HG03103 (cell line): ENCODE measurements at regions not wholly inside any gene's neighbourhood (a gene's known extent, or its start where the extent isn't known, plus 50 kb on each side); places are given as distances from the start of the nearest gene placed in this dataset.
"Not testable (repeated sequence)": the region's sequence is repeated elsewhere in the genome, so short reads cannot be mapped to it uniquely, and the experiment has no call there.

Experiments
- ATAC-seq: cut with Tn5 transposase; IDR thresholded peaks from one replicate; pipeline ENCODE4 v1.9.1; 2021; ENCODE audit warnings: low read depth; ENCODE audit not compliant: unreplicated experiment

DNA sequence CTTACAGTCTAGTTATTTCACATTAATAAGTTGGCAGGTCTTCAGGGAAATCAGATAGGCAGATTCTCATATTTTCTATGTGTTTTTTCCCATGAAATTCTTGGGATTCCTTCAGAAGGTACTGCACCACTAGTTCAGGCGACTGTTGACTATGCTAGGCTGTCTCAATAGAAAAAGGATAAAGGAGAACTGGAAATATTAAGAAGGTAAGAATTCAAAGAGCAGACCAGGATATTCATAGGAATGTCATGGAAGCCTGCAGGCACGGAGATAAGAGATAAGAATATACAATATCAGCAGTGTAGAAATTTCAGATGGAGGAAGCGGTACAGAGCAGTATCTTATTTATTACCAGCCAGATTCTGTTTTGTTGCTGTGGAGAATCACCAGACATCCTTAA is 432.1 kb upstream of the MDFIC2 start:
- no peak for ATAC-seq

DNA sequence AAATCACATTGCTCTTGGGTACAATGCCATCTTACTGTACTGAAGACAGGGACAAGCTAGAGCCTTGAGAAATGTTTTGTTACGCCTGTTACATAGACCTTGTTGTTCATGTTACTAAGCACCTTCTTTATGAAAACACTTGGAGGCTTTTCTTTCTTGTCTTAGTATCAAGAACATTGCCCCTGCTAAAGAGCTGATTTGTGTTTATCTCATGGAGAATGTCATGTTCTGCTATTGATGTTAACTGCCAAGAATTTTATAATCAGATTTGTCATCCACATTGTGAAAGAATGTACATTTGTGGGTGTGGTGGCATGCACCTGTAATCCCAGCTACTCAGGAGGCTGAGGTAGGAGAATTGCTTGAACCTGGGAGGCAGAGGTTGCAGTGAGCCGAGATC is 431.3 kb upstream of the MDFIC2 start:
- no peak for ATAC-seq

GRCh38 chr3:70742081-70742480 is 429.6 kb upstream of the MDFIC2 start:
- ATAC-seq, result no peak

GRCh38 chr3:70740872-70741271 is 428.4 kb upstream of the MDFIC2 start:
- no peak for ATAC-seq

GRCh38 chr3:70740071-70740470 is 427.6 kb upstream of the MDFIC2 start:
- ATAC-seq, result no peak

DNA sequence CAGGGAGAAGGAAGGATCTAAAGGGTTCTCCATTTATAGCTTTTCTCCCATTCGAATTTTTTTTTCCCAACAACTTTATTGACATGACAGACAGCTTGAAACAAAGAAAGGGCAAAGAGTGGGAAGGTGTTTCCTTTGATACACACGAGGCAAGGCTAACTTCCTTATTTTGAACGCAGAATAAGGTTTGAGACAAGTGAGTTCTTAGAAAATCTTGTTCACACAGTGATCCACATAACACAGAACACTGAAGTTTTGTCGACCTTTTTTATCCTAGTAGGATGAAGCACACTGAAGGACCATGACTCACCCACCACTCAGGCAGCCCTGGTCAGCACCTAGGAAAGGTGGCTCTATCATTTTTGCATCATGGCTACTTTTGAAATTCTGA is 425.8 kb upstream of the MDFIC2 start:
- no peak for ATAC-seq

- ATAC-seq, result no peak
Observed at GRCh38 chr3:70737666-70738290, 425.3 kb upstream of the MDFIC2 start.

- ATAC-seq, result no peak
Observed at GRCh38 chr3:70736009-70736408, 423.6 kb upstream of the MDFIC2 start.

- ATAC-seq, result no peak
Observed at GRCh38 chr3:70734756-70735155, 422.3 kb upstream of the MDFIC2 start.

GRCh38 chr3:70731046-70731445 is 418.6 kb upstream of the MDFIC2 start:
- ATAC-seq, result no peak

DNA sequence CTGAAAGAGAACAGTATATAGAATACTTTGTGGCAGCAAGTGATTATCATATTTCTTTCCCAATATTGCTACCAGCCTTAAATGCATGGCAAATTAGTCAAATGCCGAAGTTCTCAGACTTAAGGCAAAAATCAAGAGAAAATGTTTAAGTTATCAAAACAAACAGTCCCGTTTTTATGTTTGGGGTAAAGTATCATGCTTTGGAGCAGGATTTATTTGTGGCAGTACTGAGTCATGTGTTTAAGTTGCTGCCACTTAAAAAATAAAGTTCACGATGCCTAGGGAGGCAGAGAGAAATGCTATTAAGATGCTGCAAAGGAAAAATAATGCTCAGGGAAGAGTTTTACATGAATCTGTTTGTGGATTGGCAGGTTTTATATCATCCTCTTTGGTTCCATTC is 417.4 kb upstream of the MDFIC2 start:
- no peak for ATAC-seq

DNA sequence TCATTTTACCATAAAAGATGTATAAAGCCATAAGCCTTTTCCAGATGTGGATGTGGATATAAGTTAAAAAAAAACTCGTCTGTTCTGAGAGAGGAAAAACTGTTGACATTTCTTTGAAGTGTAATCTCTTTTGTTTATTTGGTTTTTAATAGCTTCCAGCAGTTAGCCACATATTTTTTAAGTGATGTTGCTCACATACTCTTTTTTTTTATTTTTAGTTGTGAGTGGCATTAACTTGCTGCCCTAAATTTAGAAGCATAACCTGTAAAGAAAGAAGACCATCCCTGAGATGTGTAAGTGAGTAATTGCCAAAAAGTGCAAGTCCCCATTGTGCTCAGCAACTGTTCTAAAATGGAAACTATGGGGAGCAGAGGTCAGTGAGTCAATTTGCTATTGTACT is 415.9 kb upstream of the MDFIC2 start:
- ATAC-seq, result no peak

GRCh38 chr3:70726961-70727360 is 414.5 kb upstream of the MDFIC2 start:
- no peak for ATAC-seq

- ATAC-seq, result no peak
Observed at GRCh38 chr3:70726096-70726938, 413.9 kb upstream of the MDFIC2 start.

GRCh38 chr3:70722018-70722417 is 409.6 kb upstream of the MDFIC2 start:
- no peak for ATAC-seq

GRCh38 chr3:70716832-70717231 is 404.4 kb upstream of the MDFIC2 start:
- no peak for ATAC-seq

DNA sequence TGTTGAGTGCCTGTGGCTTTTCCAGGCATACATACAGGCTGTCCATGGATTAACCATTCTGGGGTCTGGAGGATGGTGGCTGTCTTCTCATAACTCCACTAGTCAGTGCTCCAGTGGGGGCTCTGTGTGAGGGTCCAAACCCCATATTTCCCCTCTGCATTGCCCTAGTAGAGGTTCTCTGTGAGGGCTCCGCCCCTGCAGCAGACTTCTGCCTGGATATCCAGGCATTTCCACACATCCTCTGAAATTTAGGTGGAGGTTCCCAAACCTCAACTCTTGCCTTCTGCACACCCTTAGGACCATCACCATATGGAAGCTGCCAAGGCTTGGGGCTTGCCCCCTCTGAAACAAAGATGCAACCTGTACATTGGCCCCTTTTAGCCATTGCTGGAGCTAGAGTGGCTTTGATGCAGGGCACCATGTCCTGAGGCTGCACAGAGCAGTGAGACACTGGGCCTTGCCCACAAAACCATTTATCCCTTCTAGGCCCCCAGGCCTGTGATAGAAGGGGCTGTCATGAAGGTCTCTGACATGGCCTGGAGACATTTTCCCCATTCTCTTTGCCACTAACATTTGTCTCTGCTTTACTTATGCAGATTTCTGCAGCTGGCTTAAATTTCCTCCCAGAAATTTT is 400.1 kb upstream of the MDFIC2 start:
- no peak for ATAC-seq

DNA sequence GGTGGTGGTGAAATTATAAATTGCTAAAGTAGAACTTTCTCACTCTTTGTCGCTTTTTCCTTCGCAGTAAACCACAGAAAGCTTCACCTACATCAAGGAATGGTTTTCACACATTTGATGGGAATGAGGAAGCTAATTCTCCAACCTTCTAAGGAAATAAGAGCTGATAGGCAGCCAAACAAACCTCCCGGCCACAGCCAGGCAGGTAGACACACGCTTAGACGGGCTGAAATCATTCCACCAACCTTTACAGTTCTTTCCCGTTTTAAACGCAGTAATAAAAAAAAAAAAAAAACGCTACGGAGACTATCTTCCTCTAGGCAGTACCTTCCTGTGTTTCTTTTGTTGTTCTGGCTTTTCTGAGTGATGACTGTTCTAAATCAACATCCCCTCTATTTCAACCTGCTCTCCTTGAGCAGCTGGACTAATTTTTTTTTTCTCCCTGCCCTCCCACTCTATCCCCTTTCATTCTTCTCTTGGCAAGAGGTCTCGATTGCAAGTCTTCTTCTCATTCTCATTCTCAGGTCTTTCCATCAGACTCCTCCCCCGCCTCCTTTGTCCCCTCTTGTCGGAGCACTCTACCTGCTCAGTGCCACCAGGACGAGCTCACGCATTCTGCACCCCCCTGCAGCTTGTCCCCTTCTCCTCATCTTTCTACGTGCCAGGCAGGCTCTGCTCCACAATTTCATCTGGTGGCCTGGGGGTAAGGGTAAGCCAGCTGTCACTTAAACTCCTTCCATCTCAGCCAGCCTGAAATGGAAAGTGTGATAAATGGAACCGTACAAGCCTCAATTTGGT is 391.1 kb upstream of the MDFIC2 start:
- no peak for ATAC-seq

- ATAC-seq, result no peak
Observed at GRCh38 chr3:70702132-70702531, 389.7 kb upstream of the MDFIC2 start.

- no peak for ATAC-seq
Observed at GRCh38 chr3:70684701-70685100, 372.3 kb upstream of the MDFIC2 start.

GRCh38 chr3:70675810-70676209 is 363.4 kb upstream of the MDFIC2 start:
- not testable (repeated sequence) for ATAC-seq
